ENCODE measurements at regions not wholly inside any gene's neighbourhood (a gene's known extent, or its start where the extent isn't known, plus 50 kb on each side); places are given as distances from the start of the nearest gene placed in this dataset.

GRCh38 chr1:116262207-116262994 is 110.6 kb upstream of the ATP1A1 start:
- H3K9ac ChIP-seq (ENCODE audit: insufficient read length, low read depth), result no peak overlapping the region
- no peak overlapping the region for H3K4me3 ChIP-seq (ENCODE audit: insufficient read length, low read depth)
- DNase-seq (ENCODE audit: low read depth, low spot score), result no peak
- H3K36me3 ChIP-seq (ENCODE audit: insufficient read depth, insufficient read length, low read length), result no peaks in the 10 kb centered on the region
- H3K9me3 ChIP-seq (ENCODE audit: insufficient read depth, low read length), result no peaks in the 10 kb centered on the region
- H3K27me3 ChIP-seq (ENCODE audit: insufficient read depth, insufficient read length), result no peaks in the 10 kb centered on the region
- no peaks in the 10 kb centered on the region for H3K4me1 ChIP-seq (ENCODE audit: insufficient read depth, insufficient read length)
- TF ChIP-seq SUZ12 (IDR thresholded peaks at IDR 0.05; ENCODE audit: extremely low read depth, insufficient read depth, insufficient read length) (no peak), YY1 (IDR thresholded peaks at IDR 0.05; ENCODE audit: insufficient read depth, insufficient read length) (no peak), ZNF274 (IDR thresholded peaks at IDR 0.05; ENCODE audit: low read depth, low read length) (no peak)

DNA sequence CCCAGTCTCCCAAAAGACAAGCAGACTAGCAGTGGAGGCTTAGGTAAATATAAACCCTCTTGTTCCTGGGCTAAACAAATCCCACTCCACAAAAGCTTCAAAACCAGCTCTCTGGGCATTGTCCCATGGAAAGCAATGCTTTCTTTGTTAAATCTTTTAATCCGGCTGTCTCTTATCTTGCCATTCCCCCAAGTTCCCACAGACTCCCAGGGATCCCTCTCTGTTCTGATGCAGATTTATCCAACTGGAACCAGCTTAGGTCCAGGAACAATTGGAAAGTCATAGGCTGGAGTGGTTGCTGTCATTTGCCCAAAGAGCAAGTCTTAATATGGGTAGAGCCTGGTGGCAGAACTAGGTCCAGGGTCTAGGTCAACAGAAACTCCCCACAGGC is 110.1 kb upstream of the ATP1A1 start:
- H3K36me3 ChIP-seq (ENCODE audit: insufficient read depth, insufficient read length, low read length), result no peaks in the 10 kb centered on the region
- peak; percentile 22 for DNase-seq (ENCODE audit: low read depth, low spot score)
- H3K27me3 ChIP-seq (ENCODE audit: insufficient read depth, insufficient read length), result no peaks in the 10 kb centered on the region
- H3K9ac ChIP-seq (ENCODE audit: insufficient read length, low read depth), result no peak overlapping the region
- TF ChIP-seq SUZ12 (IDR thresholded peaks at IDR 0.05; ENCODE audit: extremely low read depth, insufficient read depth, insufficient read length) (no peak), YY1 (IDR thresholded peaks at IDR 0.05; ENCODE audit: insufficient read depth, insufficient read length) (no peak), ZNF274 (IDR thresholded peaks at IDR 0.05; ENCODE audit: low read depth, low read length) (no peak)
- H3K9me3 ChIP-seq (ENCODE audit: insufficient read depth, low read length), result no peaks in the 10 kb centered on the region
- H3K4me1 ChIP-seq (ENCODE audit: insufficient read depth, insufficient read length), result no peaks in the 10 kb centered on the region
- no peak overlapping the region for H3K4me3 ChIP-seq (ENCODE audit: insufficient read length, low read depth)

DNA sequence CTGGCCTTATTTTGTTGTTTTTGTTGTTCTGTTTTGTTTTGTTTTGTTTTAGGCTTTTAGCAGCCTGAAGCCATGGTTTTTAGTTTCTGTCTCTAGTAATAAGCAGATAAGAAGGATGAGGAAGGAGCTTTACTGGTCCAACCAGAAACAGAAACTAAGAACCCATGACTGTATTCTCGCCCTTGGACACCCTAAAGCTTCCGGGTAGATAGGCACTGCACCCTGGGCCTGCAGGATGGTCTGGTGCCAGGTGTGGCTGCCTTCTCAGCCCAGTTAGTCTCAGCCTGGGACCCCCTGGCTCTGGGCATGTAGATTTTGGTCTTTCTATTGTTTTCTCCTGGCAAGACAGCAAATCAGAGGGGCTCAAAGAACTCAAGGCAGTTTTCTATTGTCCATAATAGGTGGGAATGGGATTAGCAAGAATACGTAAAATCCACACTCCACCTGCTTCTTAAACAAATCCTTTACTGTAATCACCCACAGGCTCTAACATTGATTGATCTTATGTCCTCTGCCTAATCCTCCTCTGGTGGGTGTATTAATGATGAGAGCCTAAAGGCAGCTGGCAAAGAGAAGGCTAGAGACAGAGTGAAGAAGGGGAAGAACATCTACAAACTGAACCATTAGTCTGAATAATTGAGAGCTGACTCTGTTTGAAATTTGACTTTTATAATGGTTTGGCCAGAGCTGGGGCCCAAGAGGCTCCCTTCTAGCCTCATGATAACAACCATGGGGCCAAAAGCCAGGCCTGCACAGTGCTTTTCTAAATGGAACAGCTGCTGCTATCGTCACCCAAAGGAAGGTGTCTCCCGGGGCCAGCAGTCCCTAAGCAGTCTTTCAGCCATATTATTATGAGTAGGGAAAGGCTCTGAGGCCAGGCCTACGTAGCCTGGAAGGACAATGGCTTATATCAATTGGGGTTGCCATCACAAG is 106.8 kb upstream of the ATP1A1 start:
- TF ChIP-seq ZNF274 (IDR thresholded peaks at IDR 0.05; ENCODE audit: low read depth, low read length) (no peak), YY1 (IDR thresholded peaks at IDR 0.05; ENCODE audit: insufficient read depth, insufficient read length) (no peak), SUZ12 (IDR thresholded peaks at IDR 0.05; ENCODE audit: extremely low read depth, insufficient read depth, insufficient read length) (no peak)
- no peak for DNase-seq (ENCODE audit: low read depth, low spot score)
- H3K4me3 ChIP-seq (ENCODE audit: insufficient read length, low read depth), result no peak overlapping the region
- H3K4me1 ChIP-seq (ENCODE audit: insufficient read depth, insufficient read length), result no peaks in the 10 kb centered on the region
- H3K9ac ChIP-seq (ENCODE audit: insufficient read length, low read depth), result no peak overlapping the region
- H3K36me3 ChIP-seq (ENCODE audit: insufficient read depth, insufficient read length, low read length), result no peaks in the 10 kb centered on the region
- H3K9me3 ChIP-seq (ENCODE audit: insufficient read depth, low read length), result no peaks in the 10 kb centered on the region
- no peaks in the 10 kb centered on the region for H3K27me3 ChIP-seq (ENCODE audit: insufficient read depth, insufficient read length)

DNA sequence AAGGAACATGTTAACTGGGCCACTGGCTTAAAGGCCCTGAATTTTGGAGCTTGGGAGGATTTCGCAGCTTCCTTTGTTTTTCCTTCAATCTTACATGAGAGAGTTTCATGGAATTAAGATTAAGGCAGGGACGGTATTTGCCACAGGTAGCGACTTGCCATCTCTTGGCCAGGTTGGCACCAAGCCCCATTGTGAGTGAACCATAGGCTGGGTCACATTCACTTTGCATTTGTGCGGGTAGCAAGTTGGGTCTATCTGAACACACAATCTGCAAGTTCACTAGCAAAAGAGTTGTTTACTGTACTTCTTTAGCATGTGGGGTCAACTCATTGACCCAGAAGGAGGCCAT is 106.2 kb upstream of the ATP1A1 start:
- no peak for DNase-seq (ENCODE audit: low read depth, low spot score)
- no peak for TF ChIP-seq SUZ12 (IDR thresholded peaks at IDR 0.05; ENCODE audit: extremely low read depth, insufficient read depth, insufficient read length)
- no peak for TF ChIP-seq ZNF274 (IDR thresholded peaks at IDR 0.05; ENCODE audit: low read depth, low read length)
- no peak for TF ChIP-seq YY1 (IDR thresholded peaks at IDR 0.05; ENCODE audit: insufficient read depth, insufficient read length)
- Histone ChIP-seq H3K4me1 (ENCODE audit: insufficient read depth, insufficient read length) (no peaks in the 10 kb centered on the region), H3K27me3 (ENCODE audit: insufficient read depth, insufficient read length) (no peaks in the 10 kb centered on the region), H3K9ac (ENCODE audit: insufficient read length, low read depth) (no peak overlapping the region), H3K9me3 (ENCODE audit: insufficient read depth, low read length) (no peaks in the 10 kb centered on the region), H3K36me3 (ENCODE audit: insufficient read depth, insufficient read length, low read length) (no peaks in the 10 kb centered on the region), H3K4me3 (ENCODE audit: insufficient read length, low read depth) (no peak overlapping the region)

DNA sequence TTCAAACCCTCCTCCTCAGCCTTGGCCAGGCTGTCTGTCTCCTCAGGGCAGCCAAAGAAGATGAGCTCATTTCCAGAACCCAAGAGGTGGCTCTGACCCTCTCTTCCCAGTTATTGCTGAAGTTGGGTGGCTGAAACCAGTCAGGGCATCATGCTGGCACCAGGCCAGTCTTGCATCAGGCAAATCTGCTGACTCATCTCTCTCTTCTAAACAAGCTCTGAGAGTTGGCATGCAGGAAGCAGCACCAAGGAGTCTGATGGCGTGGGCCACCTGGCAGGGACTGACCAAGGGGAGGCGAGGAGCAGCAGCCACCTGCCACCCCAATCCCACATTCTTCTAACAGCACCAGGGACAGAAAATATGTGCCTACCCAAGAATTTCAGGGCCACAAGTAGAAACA is 104.8 kb upstream of the ATP1A1 start:
- Histone ChIP-seq H3K4me3 (ENCODE audit: insufficient read length, low read depth) (no peak overlapping the region), H3K4me1 (ENCODE audit: insufficient read depth, insufficient read length) (no peaks in the 10 kb centered on the region), H3K36me3 (ENCODE audit: insufficient read depth, insufficient read length, low read length) (no peaks in the 10 kb centered on the region), H3K27me3 (ENCODE audit: insufficient read depth, insufficient read length) (no peaks in the 10 kb centered on the region), H3K9me3 (ENCODE audit: insufficient read depth, low read length) (no peaks in the 10 kb centered on the region), H3K9ac (ENCODE audit: insufficient read length, low read depth) (no peak overlapping the region)
- DNase-seq (ENCODE audit: low read depth, low spot score), result no peak
- TF ChIP-seq ZNF274 (IDR thresholded peaks at IDR 0.05; ENCODE audit: low read depth, low read length) (no peak), YY1 (IDR thresholded peaks at IDR 0.05; ENCODE audit: insufficient read depth, insufficient read length) (no peak), SUZ12 (IDR thresholded peaks at IDR 0.05; ENCODE audit: extremely low read depth, insufficient read depth, insufficient read length) (no peak)

DNA sequence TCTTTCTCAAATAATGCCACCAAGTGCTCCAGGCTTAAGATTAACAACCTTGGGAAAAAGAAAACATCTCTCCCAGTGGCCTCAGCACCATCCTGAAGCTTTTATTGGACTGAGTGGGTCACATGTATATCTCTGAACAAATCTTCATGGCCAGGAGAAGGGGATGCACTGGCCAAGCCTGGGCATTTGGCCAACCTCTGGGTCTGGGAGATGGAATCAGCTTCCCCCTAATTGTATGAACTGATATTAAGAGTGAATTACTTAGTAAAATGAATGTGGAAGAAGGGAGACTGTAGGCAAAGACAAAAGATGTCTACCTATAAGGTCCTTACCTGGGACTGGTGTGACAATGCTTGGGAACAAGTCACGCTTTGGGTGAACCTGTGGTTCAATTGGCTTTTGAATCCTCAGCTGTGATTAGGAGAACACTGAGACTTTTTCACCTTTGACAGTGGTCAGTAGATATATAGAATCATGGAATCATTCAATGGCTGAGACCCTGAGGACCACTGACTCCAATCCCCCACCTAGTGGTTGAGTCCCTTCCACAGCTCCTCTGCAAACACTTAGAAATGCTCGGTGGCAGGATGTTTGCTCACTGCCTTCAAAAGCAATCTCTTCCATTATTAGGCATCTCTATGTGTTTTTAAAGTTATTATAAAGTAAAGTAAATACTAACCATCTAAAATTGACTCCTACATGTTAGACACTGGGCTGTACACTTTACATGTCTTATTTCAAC is 102.6 kb upstream of the ATP1A1 start:
- no peak for DNase-seq (ENCODE audit: low read depth, low spot score)
- Histone ChIP-seq H3K9ac (ENCODE audit: insufficient read length, low read depth) (no peak overlapping the region), H3K4me3 (ENCODE audit: insufficient read length, low read depth) (no peak overlapping the region), H3K27me3 (ENCODE audit: insufficient read depth, insufficient read length) (no peaks in the 10 kb centered on the region), H3K36me3 (ENCODE audit: insufficient read depth, insufficient read length, low read length) (no peaks in the 10 kb centered on the region), H3K4me1 (ENCODE audit: insufficient read depth, insufficient read length) (no peaks in the 10 kb centered on the region), H3K9me3 (ENCODE audit: insufficient read depth, low read length) (no peaks in the 10 kb centered on the region)
- no peak for TF ChIP-seq ZNF274 (IDR thresholded peaks at IDR 0.05; ENCODE audit: low read depth, low read length)
- no peak for TF ChIP-seq SUZ12 (IDR thresholded peaks at IDR 0.05; ENCODE audit: extremely low read depth, insufficient read depth, insufficient read length)
- no peak for TF ChIP-seq YY1 (IDR thresholded peaks at IDR 0.05; ENCODE audit: insufficient read depth, insufficient read length)

All from NT2/D1 (cell line).